Tibial artery (tissue), 4 donors: ENCODE measurements at regions not wholly inside any gene's neighbourhood (a gene's known extent, or its start where the extent isn't known, plus 50 kb on each side); places are given as distances from the start of the nearest gene placed in this dataset.

ENCODE experiments used
- DNase-seq, 2 donors: peaks; one replicate each; pipeline ENCODE4 v3.0.0-alpha.2; 2019
- H3K27ac ChIP-seq, 2 donors: fragments of 200-600 bp; sonication (generic) in 1 of 2; 1 replicate in 1 of 2; 2 replicates in 1 of 2; pipeline ENCODE4 v1.5.1; 2018 to 2019; ENCODE audit warnings: mild to moderate bottlenecking in 1 of 2
- H3K27me3 ChIP-seq, 2 donors: fragments of 200-600 bp; sonication (generic) in 1 of 2; one replicate each; pipeline versions ENCODE4 v1.5.1 to v1.6.0; 2016 to 2019
- H3K36me3 ChIP-seq, 3 donors: fragments of 200-600 bp; sonication (generic) in 2 of 3; one replicate each; pipeline ENCODE4 v1.5.1; 2016 to 2019; ENCODE audit warnings: mild to moderate bottlenecking in 2 of 3
- H3K4me1 ChIP-seq, 4 donors: fragments of 200-600 bp; sonication (generic) in 2 of 4; 1 replicate in 3 of 4; 2 replicates in 1 of 4; pipeline ENCODE4 v1.5.1; 2016 to 2019
- H3K4me3 ChIP-seq, 2 donors: fragments of 200-600 bp; sonication (generic) in 1 of 2; 1 replicate in 1 of 2; 2 replicates in 1 of 2; pipeline ENCODE4 v1.5.1; 2018 to 2019; ENCODE audit warnings: mild to moderate bottlenecking in 2 of 2
- H3K9me3 ChIP-seq, 3 donors: fragments of 200-600 bp; sonication (generic) in 1 of 3; one replicate each; pipeline ENCODE4 v1.5.1; 2016 to 2019
- CTCF ChIP-seq, 2 experiments: fragments of 200-600 bp in 1 of 2; fragments of 450-650 bp in 1 of 2; IDR thresholded peaks; one replicate each; pipeline ENCODE4 v1.5.1; 2017 to 2019; ENCODE audit warnings: antibody characterized with exemption in 2 of 2, mild to moderate bottlenecking in 1 of 2, moderate library complexity in 1 of 2
- intact Hi-C: fragments of 100-400 bp; cut with DNase I; formaldehyde crosslinking; loops from one replicate; pipeline ENCODE4 v1.15.0; 2023; ENCODE audit warnings: low total_unique reads

GRCh38 chr12:67759829-67760228, 111.3 kb downstream of the DYRK2 start:
- H3K27me3 ChIP-seq: no peaks in the 10 kb centered on the region
- no peaks in the 10 kb centered on the region for H3K36me3 ChIP-seq
- no peak for TF ChIP-seq CTCF (IDR thresholded peaks at IDR 0.05)
- H3K4me3 ChIP-seq: no peak overlapping the region
- H3K9me3 ChIP-seq: no peaks in the 10 kb centered on the region
- no peak overlapping the region for H3K27ac ChIP-seq
- intact Hi-C loops: no loop called here
- DNase-seq: no peak
- H3K4me1 ChIP-seq: peaks cover 0 to 4% (median 0%) of the 10 kb centered on the region in 4 donors

- Histone ChIP-seq H3K9me3 (no peaks in the 10 kb centered on the region), H3K4me3 (no peak overlapping the region), H3K27me3 (no peaks in the 10 kb centered on the region), H3K4me1 (no peaks in the 10 kb centered on the region), H3K27ac (no peak overlapping the region), H3K36me3 (no peaks in the 10 kb centered on the region)
- no peak for TF ChIP-seq CTCF (IDR thresholded peaks at IDR 0.05)
- intact Hi-C loops: no loop called here
- no peak for DNase-seq
These were observed 112.2 kb downstream of the DYRK2 start for GRCh38 chr12:67760586-67761275.

- no peak for TF ChIP-seq CTCF (IDR thresholded peaks at IDR 0.05)
- intact Hi-C loops: no loop called here
- H3K9me3 ChIP-seq: no peaks in the 10 kb centered on the region
These were observed 113.0 kb downstream of the DYRK2 start for GRCh38 chr12:67761566-67761965.

GRCh38 chr12:67764055-67764454, 115.5 kb downstream of the DYRK2 start:
- Histone ChIP-seq H3K36me3 (no peaks in the 10 kb centered on the region), H3K27me3 (no peaks in the 10 kb centered on the region), H3K4me1 (no peaks in the 10 kb centered on the region), H3K27ac (no peak overlapping the region), H3K9me3 (no peaks in the 10 kb centered on the region), H3K4me3 (no peak overlapping the region)
- TF ChIP-seq CTCF (IDR thresholded peaks at IDR 0.05): no peak
- intact Hi-C loops: no loop called here
- no peak for DNase-seq

More at GRCh38 chr12:67761566-67761965, 113.0 kb downstream of the DYRK2 start:
- H3K36me3 ChIP-seq: no peaks in the 10 kb centered on the region
- DNase-seq: no peak
- no peaks in the 10 kb centered on the region for H3K4me1 ChIP-seq
- no peak overlapping the region for H3K27ac ChIP-seq
- H3K27me3 ChIP-seq: no peaks in the 10 kb centered on the region
- no peak overlapping the region for H3K4me3 ChIP-seq

- no peaks in the 10 kb centered on the region for H3K27me3 ChIP-seq
- DNase-seq: no peak
- no peaks in the 10 kb centered on the region for H3K4me1 ChIP-seq
- no peak overlapping the region for H3K27ac ChIP-seq
- H3K36me3 ChIP-seq: no peaks in the 10 kb centered on the region
- H3K4me3 ChIP-seq: no peak overlapping the region
- H3K9me3 ChIP-seq: no peaks in the 10 kb centered on the region
- intact Hi-C loops: no loop called here
- no peak for TF ChIP-seq CTCF (IDR thresholded peaks at IDR 0.05)
These were observed 116.5 kb downstream of the DYRK2 start for GRCh38 chr12:67764946-67765619.
